H1 (cell line): ENCODE measurements at regions not wholly inside any gene's neighbourhood (a gene's known extent, or its start where the extent isn't known, plus 50 kb on each side); places are given as distances from the start of the nearest gene placed in this dataset.

Experiments
- GABPA ChIP-seq: IDR thresholded peaks from 2 replicates; pipeline ENCODE4 v1.6.1; 2011; ENCODE audit warnings: mild to moderate bottlenecking, low read length, moderate library complexity, borderline replicate concordance; ENCODE audit not compliant: insufficient read depth
- JUN ChIP-seq: IDR thresholded peaks from 2 replicates; pipeline ENCODE4 v1.6.1; 2011; ENCODE audit warnings: low read depth, mild to moderate bottlenecking, improper control_type of control experiment, low read length
- POLR2A ChIP-seq, 2 experiments: IDR thresholded peaks; 1 replicate in 1 of 2; 2 replicates in 1 of 2; pipeline ENCODE4 v1.6.1; 2011; ENCODE audit warnings: low read depth in 2 of 2, low read length in 2 of 2, mild to moderate bottlenecking in 2 of 2; ENCODE audit errors: control extremely low read depth in 1 of 2
- SP4 ChIP-seq: IDR thresholded peaks from 2 replicates; pipeline ENCODE4 v1.6.1; 2012; ENCODE audit warnings: low read length, inconsistent platforms
- TF ChIP-seq, protein P1 (sequence below), 3 experiments: IDR thresholded peaks; 1 replicate in 2 of 3; 2 replicates in 1 of 3; pipeline versions ENCODE4 v1.5.1 to v1.6.1; 2011; ENCODE audit warnings: low read length in 3 of 3, mild to moderate bottlenecking in 3 of 3, inconsistent platforms in 2 of 3, low read depth in 1 of 3, moderate library complexity in 1 of 3; ENCODE audit not compliant: insufficient read depth in 1 of 3; ENCODE audit errors: control extremely low read depth in 1 of 3
- TF ChIP-seq, protein P2 (sequence below): IDR thresholded peaks from 2 replicates; pipeline ENCODE4 v1.6.1; 2011; ENCODE audit warnings: low read depth, mild to moderate bottlenecking, low read length; ENCODE audit not compliant: insufficient read depth

DNA sequence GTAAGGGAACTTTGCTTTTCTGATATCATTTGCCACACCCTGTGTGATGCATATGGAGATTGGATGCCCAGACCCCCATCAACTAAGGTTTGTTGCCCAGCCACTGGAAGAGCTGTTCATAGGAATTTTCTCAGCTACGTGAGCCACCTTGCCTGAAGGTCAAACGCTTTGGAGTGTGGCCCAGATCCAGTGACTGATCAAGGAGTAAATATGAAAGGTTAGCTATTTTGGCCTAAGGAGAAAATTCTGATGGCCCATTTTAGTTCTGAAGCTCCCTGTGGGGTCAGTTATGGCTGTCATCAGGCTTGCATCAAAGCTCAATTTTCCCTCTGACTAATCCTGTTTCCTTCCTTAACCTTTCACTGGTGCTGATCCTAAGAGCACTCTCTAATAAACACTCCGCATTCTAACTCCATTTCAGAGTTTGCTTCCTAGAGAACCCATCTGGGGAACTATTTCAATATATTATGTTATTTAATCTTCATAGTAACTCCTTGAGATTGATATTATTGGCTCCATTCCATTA, 407.7 kb downstream of the SPRY1 start:
- no peak for TF ChIP-seq GABPA
- no peak for TF ChIP-seq JUN
- TF ChIP-seq SP4, result no peak
- TF ChIP-seq, protein P1, sequence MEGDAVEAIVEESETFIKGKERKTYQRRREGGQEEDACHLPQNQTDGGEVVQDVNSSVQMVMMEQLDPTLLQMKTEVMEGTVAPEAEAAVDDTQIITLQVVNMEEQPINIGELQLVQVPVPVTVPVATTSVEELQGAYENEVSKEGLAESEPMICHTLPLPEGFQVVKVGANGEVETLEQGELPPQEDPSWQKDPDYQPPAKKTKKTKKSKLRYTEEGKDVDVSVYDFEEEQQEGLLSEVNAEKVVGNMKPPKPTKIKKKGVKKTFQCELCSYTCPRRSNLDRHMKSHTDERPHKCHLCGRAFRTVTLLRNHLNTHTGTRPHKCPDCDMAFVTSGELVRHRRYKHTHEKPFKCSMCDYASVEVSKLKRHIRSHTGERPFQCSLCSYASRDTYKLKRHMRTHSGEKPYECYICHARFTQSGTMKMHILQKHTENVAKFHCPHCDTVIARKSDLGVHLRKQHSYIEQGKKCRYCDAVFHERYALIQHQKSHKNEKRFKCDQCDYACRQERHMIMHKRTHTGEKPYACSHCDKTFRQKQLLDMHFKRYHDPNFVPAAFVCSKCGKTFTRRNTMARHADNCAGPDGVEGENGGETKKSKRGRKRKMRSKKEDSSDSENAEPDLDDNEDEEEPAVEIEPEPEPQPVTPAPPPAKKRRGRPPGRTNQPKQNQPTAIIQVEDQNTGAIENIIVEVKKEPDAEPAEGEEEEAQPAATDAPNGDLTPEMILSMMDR (IDR thresholded peaks at IDR 0.05; ENCODE audit: control extremely low read depth in 1 of 3, insufficient read depth in 1 of 3, low read depth in 1 of 3, low read length in 3 of 3), result no peak
- TF ChIP-seq, protein P2, sequence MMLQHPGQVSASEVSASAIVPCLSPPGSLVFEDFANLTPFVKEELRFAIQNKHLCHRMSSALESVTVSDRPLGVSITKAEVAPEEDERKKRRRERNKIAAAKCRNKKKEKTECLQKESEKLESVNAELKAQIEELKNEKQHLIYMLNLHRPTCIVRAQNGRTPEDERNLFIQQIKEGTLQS, result no peak
- TF ChIP-seq POLR2A (IDR thresholded peaks at IDR 0.05; ENCODE audit: control extremely low read depth in 1 of 2, low read depth in 2 of 2, low read length in 2 of 2), result no peak
